HepG2 (cell line): ENCODE measurements at regions not wholly inside any gene's neighbourhood (a gene's known extent, or its start where the extent isn't known, plus 50 kb on each side); places are given as distances from the start of the nearest gene placed in this dataset.
A peak's percentile ranks its signal among the peaks of the same experiment; 100 is the strongest.

ENCODE experiments used
- AHR ChIP-seq: IDR thresholded peaks from 2 replicates; pipeline ENCODE4 v1.6.1; 2018; ENCODE audit warnings: missing genetic modification reagents, missing compliant biosample characterization
- ARNTL ChIP-seq: sonication (generic); formaldehyde crosslinking; IDR thresholded peaks from 2 replicates; pipeline ENCODE4 v1.4.0; 2020; ENCODE audit warnings: mild to moderate bottlenecking, missing genetic modification reagents
- FOXA3 ChIP-seq: IDR thresholded peaks from 2 replicates; pipeline ENCODE4 v1.6.1; 2016; ENCODE audit warnings: missing genetic modification reagents, missing compliant biosample characterization
- IRX3 ChIP-seq: sonication (generic); formaldehyde crosslinking; IDR thresholded peaks from 2 replicates; pipeline ENCODE4 v1.8.1; 2023; ENCODE audit warnings: mild to moderate bottlenecking, low read depth, missing genetic modification reagents, borderline replicate concordance
- PITX1 ChIP-seq: sonication (generic); formaldehyde crosslinking; IDR thresholded peaks from 2 replicates; pipeline ENCODE4 v1.5.1; 2020; ENCODE audit warnings: mild to moderate bottlenecking, missing genetic modification reagents
- SSRP1 ChIP-seq: IDR thresholded peaks from 2 replicates; pipeline ENCODE4 v1.6.1; 2016; ENCODE audit warnings: control low read depth
- TOE1 ChIP-seq: sonication (generic); formaldehyde crosslinking; IDR thresholded peaks from 2 replicates; pipeline ENCODE4 v1.4.0; 2020; ENCODE audit warnings: mild to moderate bottlenecking, missing genetic modification reagents
- ZNF326 ChIP-seq: sonication (generic); formaldehyde crosslinking; IDR thresholded peaks from 2 replicates; pipeline ENCODE4 v1.4.0; 2020; ENCODE audit warnings: missing genetic modification reagents, borderline replicate concordance
- ZNF432 ChIP-seq: sonication (generic); formaldehyde crosslinking; IDR thresholded peaks from 2 replicates; pipeline ENCODE4 v1.5.0; 2020; ENCODE audit warnings: missing genetic modification reagents, mild to moderate bottlenecking, borderline replicate concordance
- ZNF441 ChIP-seq: sonication (generic); formaldehyde crosslinking; IDR thresholded peaks from 2 replicates; pipeline ENCODE4 v1.7.0; 2021; ENCODE audit warnings: missing genetic modification reagents, borderline replicate concordance
- ZNF589 ChIP-seq: sonication (generic); formaldehyde crosslinking; conservative IDR thresholded peaks from 2 replicates; pipeline ENCODE4 v1.8.0; 2022; ENCODE audit warnings: mild to moderate bottlenecking, moderate library complexity, missing genetic modification reagents
- ZNF737 ChIP-seq: sonication (generic); formaldehyde crosslinking; IDR thresholded peaks from 2 replicates; pipeline ENCODE4 v1.5.0; 2020; ENCODE audit warnings: missing genetic modification reagents, mild to moderate bottlenecking, borderline replicate concordance
- TF ChIP-seq, protein P1 (sequence below): sonication (generic); formaldehyde crosslinking; IDR thresholded peaks from 2 replicates; pipeline ENCODE4 v1.4.0; 2020; ENCODE audit warnings: missing genetic modification reagents
- TF ChIP-seq, protein P2 (sequence below): sonication (generic); formaldehyde crosslinking; IDR thresholded peaks from 2 replicates; pipeline ENCODE4 v1.9.0; 2021; ENCODE audit warnings: missing genetic modification reagents, borderline replicate concordance
- TF ChIP-seq, protein P3 (sequence below): IDR thresholded peaks from 2 replicates; pipeline ENCODE4 v1.6.1; 2016; ENCODE audit warnings: missing genetic modification reagents, missing compliant biosample characterization

DNA sequence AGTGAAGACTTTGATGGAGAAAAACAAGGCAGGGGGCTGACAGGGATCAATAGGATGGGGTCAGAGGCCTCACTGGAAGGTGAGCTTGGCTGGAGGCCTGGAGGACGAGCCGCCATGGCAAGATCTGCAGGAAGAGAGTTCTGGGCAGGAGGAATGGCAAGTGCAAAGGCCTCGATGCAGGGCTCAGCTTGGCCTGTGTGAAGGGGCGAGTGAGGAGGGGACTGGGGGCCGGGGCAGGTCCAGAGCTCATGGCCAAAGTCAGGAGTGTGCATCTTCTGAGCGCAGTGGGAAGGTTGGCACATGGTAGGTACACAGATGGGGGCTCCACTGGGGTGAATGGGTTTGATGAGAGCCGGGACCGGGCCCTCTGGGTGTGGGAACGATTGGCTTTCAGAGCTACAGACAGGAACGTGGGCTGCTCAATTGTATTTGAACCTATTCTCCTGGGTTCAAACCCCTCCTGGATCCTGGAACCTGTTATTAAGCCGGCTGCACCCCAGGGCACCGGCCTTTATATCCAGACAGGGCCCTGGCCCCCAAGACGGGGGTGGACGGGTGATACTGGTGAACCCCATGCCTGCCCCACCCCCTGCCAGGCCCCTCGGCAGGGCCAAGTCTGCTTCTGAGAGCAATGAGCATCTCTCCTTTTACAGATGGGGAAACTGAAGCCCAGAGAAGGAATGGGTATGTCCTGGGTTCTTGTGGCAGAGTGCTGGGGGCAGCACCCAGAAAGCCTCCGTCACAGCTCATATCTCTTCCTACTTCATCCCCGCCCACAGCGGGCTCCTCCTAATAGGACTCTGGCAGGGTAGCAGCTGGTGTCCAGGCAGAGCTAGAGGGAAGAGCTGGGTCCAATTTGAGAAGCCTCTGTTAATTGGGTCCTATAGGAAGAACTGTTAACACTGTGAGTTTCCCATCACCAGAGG, 106.1 kb downstream of the CEBPB start (continued):
- TF ChIP-seq ZNF326, result no peak
- no peak for TF ChIP-seq TOE1 (CRISPR knock-in tag)
- no peak for TF ChIP-seq ZNF737 (CRISPR knock-in tag)
- no peak for TF ChIP-seq SSRP1 (CRISPR knock-in tag)
- no peak for TF ChIP-seq PITX1 (CRISPR knock-in tag)
- TF ChIP-seq, protein P1, sequence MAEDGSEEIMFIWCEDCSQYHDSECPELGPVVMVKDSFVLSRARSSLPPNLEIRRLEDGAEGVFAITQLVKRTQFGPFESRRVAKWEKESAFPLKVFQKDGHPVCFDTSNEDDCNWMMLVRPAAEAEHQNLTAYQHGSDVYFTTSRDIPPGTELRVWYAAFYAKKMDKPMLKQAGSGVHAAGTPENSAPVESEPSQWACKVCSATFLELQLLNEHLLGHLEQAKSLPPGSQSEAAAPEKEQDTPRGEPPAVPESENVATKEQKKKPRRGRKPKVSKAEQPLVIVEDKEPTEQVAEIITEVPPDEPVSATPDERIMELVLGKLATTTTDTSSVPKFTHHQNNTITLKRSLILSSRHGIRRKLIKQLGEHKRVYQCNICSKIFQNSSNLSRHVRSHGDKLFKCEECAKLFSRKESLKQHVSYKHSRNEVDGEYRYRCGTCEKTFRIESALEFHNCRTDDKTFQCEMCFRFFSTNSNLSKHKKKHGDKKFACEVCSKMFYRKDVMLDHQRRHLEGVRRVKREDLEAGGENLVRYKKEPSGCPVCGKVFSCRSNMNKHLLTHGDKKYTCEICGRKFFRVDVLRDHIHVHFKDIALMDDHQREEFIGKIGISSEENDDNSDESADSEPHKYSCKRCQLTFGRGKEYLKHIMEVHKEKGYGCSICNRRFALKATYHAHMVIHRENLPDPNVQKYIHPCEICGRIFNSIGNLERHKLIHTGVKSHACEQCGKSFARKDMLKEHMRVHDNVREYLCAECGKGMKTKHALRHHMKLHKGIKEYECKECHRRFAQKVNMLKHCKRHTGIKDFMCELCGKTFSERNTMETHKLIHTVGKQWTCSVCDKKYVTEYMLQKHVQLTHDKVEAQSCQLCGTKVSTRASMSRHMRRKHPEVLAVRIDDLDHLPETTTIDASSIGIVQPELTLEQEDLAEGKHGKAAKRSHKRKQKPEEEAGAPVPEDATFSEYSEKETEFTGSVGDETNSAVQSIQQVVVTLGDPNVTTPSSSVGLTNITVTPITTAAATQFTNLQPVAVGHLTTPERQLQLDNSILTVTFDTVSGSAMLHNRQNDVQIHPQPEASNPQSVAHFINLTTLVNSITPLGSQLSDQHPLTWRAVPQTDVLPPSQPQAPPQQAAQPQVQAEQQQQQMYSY (CRISPR knock-in tag), result no peak
- 0 out of 2 replicates have a peak, but pooled peaks have one; percentile 34 for TF ChIP-seq ZNF441
- no peak for TF ChIP-seq IRX3 (CRISPR knock-in tag)
- no peak for TF ChIP-seq AHR (CRISPR knock-in tag)
- TF ChIP-seq ZNF432, result no peak
- no peak for TF ChIP-seq FOXA3 (CRISPR knock-in tag)
- TF ChIP-seq, protein P2, sequence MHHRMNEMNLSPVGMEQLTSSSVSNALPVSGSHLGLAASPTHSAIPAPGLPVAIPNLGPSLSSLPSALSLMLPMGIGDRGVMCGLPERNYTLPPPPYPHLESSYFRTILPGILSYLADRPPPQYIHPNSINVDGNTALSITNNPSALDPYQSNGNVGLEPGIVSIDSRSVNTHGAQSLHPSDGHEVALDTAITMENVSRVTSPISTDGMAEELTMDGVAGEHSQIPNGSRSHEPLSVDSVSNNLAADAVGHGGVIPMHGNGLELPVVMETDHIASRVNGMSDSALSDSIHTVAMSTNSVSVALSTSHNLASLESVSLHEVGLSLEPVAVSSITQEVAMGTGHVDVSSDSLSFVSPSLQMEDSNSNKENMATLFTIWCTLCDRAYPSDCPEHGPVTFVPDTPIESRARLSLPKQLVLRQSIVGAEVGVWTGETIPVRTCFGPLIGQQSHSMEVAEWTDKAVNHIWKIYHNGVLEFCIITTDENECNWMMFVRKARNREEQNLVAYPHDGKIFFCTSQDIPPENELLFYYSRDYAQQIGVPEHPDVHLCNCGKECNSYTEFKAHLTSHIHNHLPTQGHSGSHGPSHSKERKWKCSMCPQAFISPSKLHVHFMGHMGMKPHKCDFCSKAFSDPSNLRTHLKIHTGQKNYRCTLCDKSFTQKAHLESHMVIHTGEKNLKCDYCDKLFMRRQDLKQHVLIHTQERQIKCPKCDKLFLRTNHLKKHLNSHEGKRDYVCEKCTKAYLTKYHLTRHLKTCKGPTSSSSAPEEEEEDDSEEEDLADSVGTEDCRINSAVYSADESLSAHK (CRISPR knock-in tag), result no peak
- TF ChIP-seq ARNTL (CRISPR knock-in tag), result 0 out of 2 replicates have a peak, but pooled peaks have one; percentile 41
- TF ChIP-seq ZNF589 (CRISPR knock-in tag), result no peak
- TF ChIP-seq, protein P3, sequence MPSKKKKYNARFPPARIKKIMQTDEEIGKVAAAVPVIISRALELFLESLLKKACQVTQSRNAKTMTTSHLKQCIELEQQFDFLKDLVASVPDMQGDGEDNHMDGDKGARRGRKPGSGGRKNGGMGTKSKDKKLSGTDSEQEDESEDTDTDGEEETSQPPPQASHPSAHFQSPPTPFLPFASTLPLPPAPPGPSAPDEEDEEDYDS (CRISPR knock-in tag), result no peak
